D721Med (cell line): ENCODE measurements at regions not wholly inside any gene's neighbourhood (a gene's known extent, or its start where the extent isn't known, plus 50 kb on each side); places are given as distances from the start of the nearest gene placed in this dataset.

Experiments
- DNase-seq: peaks from one replicate; pipeline ENCODE4 v3.0.0; 2011; ENCODE audit warnings: low spot score; ENCODE audit not compliant: insufficient read length
- FAIRE-seq: peaks from 2 replicates; lab custom pipeline; 2011; peaks lifted over from hg19 to GRCh38; lab: Jason Lieb, UNC
- CTCF ChIP-seq: IDR thresholded peaks from 2 replicates; pipeline ENCODE4 v1.5.1; 2012; ENCODE audit warnings: mild to moderate bottlenecking, control low read depth; ENCODE audit not compliant: insufficient read depth; ENCODE audit errors: missing control alignments

GRCh38 chr4:124953486-124953885, 241.0 kb upstream of the ANKRD50 start:
- no peak for FAIRE-seq
- no peak for TF ChIP-seq CTCF

DNA sequence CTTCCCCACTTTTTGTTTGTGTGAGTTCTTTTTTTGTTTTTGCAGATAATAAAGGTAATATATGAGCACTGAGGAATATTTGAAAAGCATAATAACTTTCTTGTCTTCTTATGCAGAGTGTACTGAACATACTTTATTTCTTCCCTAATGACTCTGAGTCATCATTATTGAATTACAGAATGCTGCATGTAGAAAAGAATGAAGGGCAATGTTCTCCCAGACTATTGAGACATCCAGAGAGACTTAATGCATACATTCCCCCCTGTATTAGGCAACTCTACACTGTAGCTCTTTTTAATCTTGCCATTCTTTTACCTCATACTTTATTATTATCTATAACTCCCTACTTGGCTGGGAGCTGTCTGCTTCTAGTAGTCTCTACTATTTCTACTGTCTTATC, 240.5 kb upstream of the ANKRD50 start:
- FAIRE-seq (no peak), DNase-seq (no peak)
- no peak for TF ChIP-seq CTCF

More at GRCh38 chr4:124953486-124953885, 241.0 kb upstream of the ANKRD50 start:
- no peak for DNase-seq

DNA sequence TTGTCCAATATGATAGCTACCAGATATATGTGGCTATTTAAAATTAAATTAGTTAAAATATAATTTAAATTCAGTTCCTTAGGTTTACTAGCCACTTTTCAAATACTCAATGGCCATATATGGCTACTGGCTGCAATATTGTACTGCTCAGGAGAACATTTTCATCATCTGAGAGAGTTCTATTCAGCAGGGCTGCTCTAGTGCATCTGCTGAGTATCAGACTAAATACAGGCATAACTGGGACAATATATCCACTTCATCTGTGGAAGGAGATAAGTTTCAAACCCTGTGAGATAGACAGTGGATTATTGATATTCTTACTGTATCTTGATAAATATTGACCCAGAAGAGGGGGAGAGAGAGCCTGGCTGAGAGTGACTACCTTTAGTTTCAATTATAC, 240.1 kb upstream of the ANKRD50 start:
- no peak for DNase-seq
- TF ChIP-seq CTCF = no peak
- no peak for FAIRE-seq

DNA sequence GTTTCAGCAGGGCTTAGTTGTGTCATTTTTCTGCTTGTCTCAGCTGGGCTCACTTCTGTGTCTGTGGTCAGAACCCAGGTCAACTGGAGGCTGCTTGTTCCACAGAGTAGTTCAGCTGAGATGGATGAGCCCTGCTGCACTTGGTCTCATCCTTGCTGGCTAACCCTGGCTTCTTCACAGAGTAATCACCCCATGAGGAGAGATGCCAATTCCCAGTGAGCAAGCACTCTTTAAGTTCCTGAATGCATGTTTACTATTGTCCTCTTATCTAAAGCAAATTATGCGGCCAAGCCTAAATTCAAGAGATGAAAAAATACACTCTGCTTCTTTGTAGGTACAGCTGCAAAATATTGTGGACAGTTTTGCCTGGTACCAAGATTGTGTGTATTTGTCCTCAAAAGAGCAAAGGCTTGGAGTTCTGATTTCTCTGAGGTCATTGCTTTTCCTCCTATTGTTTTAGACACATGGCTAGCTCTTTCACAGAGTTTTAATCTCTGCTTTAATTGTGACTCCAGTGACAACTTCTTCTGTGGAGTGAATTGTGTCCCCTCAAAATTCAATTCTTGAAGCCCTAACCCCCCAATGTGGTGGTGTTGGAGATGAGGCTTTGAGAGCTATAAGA, 236.6 kb upstream of the ANKRD50 start:
- DNase-seq (no peak), FAIRE-seq (no peak)
- no peak for TF ChIP-seq CTCF

DNA sequence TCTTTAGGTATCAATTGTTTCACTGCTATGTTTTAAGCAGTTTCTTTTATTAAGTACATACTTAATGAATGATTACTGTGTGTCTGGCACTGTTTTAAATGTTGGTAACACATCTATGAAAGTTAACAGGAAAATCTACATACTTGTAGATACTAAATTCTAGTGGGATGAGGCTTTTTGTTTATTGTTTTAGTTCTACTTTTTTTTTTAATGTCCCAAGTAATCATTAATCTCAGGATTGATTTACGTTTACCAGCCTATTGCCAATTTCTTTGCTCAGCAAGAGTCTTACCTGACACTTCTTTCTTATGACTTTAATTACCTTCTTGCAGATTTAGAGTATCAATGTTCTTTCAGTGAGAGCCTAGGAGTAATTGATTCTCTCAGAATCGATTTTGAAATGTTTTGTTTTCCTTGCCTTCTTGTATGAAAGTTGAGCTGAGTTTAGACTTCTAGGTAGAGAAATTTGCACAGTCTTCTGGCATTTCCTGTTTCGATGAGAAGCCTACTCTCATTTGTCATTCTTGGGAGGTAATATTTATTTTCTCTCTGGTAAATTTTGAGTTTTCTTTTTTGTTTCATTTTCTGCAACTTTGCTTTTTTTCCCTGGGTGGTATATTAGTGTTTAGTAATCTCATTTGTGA, 235.2 kb upstream of the ANKRD50 start:
- DNase-seq (no peak), FAIRE-seq (no peak)
- TF ChIP-seq CTCF = no peak

DNA sequence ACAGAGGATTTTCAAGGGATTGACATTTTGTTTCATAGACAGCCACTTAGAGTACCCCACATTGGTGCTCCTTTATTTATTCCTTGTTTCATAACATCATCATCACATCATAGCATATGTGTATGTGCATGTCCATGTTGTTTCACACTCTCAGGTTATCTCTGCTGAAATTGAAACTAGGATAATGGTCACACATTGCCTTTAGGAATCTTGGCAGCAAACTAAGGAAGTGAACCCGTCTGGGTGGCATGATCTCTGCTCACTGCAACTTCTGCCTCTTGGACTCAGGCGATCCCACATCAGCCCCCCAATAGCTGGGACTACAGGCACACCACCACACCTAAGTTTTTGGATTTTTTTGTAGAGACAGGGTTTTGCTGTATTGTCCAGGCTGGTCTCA, 234.2 kb upstream of the ANKRD50 start:
- FAIRE-seq = no peak
- no peak for DNase-seq
- no peak for TF ChIP-seq CTCF

DNA sequence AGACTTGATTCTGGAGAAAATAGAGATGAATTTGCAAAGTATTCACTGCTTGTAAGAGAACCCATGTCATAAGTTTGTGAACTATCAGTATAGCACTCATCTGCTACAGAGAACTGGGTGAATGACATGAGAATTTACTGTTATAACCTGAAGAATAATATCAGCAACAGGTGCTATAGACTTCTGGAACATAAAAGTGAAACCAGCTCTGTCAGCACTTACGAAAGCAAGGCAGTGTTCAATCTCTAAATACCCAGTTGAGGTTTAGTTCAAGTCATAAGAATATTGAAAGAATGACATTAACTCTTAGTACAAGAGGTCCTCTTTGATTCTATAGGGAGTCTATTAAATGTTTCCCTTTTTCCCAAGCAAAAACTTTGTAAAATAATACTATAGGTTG, 232.9 kb upstream of the ANKRD50 start:
- DNase-seq (no peak), FAIRE-seq (no peak)
- TF ChIP-seq CTCF = no peak
